ENCODE measurements at regions not wholly inside any gene's neighbourhood (a gene's known extent, or its start where the extent isn't known, plus 50 kb on each side); places are given as distances from the start of the nearest gene placed in this dataset.
A peak's percentile ranks its signal among the peaks of the same experiment; 100 is the strongest.

DNA sequence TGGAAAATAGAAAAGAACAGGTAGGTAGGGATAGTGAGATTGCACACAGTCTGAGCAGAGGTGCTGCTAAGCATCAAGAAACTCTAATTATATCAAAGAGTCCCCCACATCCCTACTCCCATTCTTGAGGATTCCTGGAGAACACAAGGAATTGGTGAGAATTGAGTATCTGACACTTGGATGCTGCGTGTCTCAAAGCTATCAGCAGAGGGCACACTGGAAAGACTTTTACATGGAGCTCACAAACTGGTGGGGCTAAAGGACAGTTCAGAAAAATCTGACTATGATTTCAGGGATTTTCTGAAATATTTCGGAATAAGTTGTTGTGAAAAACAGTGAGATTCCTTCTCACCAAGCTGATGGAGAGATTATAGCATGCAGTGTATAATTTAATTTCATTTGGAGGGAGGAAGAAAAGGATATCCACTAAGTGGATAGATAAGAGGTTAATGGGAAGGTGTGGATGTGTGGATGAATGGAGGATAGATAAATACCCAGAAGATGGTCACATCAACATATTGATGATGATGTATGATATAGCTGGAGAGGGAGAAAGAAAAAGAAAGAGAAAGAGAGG, 215.4 kb upstream of the DEFB112 start:
- WGBS, 2 experiments (ENCODE audit: extremely low coverage in 2 of 2, insufficient read length in 1 of 2): no CpG with 5 or more reads among the region's 2 CpGs
- H2AFZ ChIP-seq (replicated peaks; ENCODE audit: low read length, poor library complexity): no peak overlapping the region
- no peaks in the 10 kb centered on the region for H3K36me3 ChIP-seq (ENCODE audit: control insufficient read depth, insufficient read depth, low read length)
- no peaks in the 10 kb centered on the region for H4K20me1 ChIP-seq (ENCODE audit: insufficient read depth, low read length)
- no peaks in the 10 kb centered on the region for H3K9me1 ChIP-seq (ENCODE audit: insufficient read depth, low read length)
- H3K4me3 ChIP-seq (ENCODE audit: insufficient read depth, low read depth, low read length): no peak overlapping the region
- no peak overlapping the region for H3K18ac ChIP-seq (ENCODE audit: low read depth, low read length)
- dilution Hi-C loops (cut with HindIII; ENCODE audit: low sequenced_read_pairs, unreplicated experiment): no loop called here
- no peak overlapping the region for H4K5ac ChIP-seq (ENCODE audit: low read depth, low read length)
- in situ Hi-C loops (cut with MboI; ENCODE audit: low sequenced_read_pairs): no loop called here
- H3K4me1 ChIP-seq (ENCODE audit: control insufficient read depth, insufficient read depth, low read length): no peaks in the 10 kb centered on the region
- intact Hi-C loops (cut with micrococcal nuclease): no loop called here
- H3K56ac ChIP-seq (ENCODE audit: extremely low read depth, insufficient read depth, low read length): no peak overlapping the region
- TF ChIP-seq CHD1 (IDR thresholded peaks at IDR 0.05; ENCODE audit: low read depth, low read length): no peak
- TF ChIP-seq, protein P1, sequence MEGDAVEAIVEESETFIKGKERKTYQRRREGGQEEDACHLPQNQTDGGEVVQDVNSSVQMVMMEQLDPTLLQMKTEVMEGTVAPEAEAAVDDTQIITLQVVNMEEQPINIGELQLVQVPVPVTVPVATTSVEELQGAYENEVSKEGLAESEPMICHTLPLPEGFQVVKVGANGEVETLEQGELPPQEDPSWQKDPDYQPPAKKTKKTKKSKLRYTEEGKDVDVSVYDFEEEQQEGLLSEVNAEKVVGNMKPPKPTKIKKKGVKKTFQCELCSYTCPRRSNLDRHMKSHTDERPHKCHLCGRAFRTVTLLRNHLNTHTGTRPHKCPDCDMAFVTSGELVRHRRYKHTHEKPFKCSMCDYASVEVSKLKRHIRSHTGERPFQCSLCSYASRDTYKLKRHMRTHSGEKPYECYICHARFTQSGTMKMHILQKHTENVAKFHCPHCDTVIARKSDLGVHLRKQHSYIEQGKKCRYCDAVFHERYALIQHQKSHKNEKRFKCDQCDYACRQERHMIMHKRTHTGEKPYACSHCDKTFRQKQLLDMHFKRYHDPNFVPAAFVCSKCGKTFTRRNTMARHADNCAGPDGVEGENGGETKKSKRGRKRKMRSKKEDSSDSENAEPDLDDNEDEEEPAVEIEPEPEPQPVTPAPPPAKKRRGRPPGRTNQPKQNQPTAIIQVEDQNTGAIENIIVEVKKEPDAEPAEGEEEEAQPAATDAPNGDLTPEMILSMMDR (conservative IDR thresholded peaks at IDR 0.05; ENCODE audit: low read depth, low read length): peak; percentile 13; the same call in 1 of the 2 replicates
- no peak overlapping the region for H3K9ac ChIP-seq (ENCODE audit: low read depth, low read length)
- no peak overlapping the region for H2BK120ac ChIP-seq (ENCODE audit: low read depth, low read length)
- H3K14ac ChIP-seq (replicated peaks; ENCODE audit: low read depth, low read length): no peak overlapping the region
- ATAC-seq (ENCODE audit: low read depth) (no peak), DNase-seq (no peak)
- H4K91ac ChIP-seq (ENCODE audit: insufficient read depth, low read depth, low read length): no peak overlapping the region
- ChIA-PET CTCF (interaction anchor here (0.7 kb wide), 1 partner anchor 111 kb away, joined by 3 read pairs; no protein-coding TSS in a partner anchor), POLR2A (ENCODE audit: unreplicated experiment) (no interaction called here)
- H3K27ac ChIP-seq (ENCODE audit: insufficient read depth, low read length): no peak overlapping the region
- H3K79me1 ChIP-seq (ENCODE audit: low read depth in 1 of 2, low read length in 2 of 2): no peaks in the 10 kb centered on the region
- BruUV-seq (replicated peaks): no TSS peak
- no peak overlapping the region for H3K23ac ChIP-seq (ENCODE audit: low read depth, low read length)
- H2AK9ac ChIP-seq (replicated peaks; ENCODE audit: low read depth, low read length, poor library complexity): no peak overlapping the region
- no peak overlapping the region for H3K4ac ChIP-seq (ENCODE audit: low read depth, low read length)
- H2BK5ac ChIP-seq (ENCODE audit: low read depth, low read length, poor library complexity, severe bottlenecking): no peak overlapping the region
- no peak overlapping the region for H3K4me2 ChIP-seq (ENCODE audit: low read depth, low read length)
- H2BK15ac ChIP-seq (ENCODE audit: low read depth, low read length): no peak overlapping the region
- H2AK5ac ChIP-seq (ENCODE audit: low read depth, low read length): no peak overlapping the region
- H3K9me3 ChIP-seq (ENCODE audit: control insufficient read depth, insufficient read depth, low read length): peaks cover 6% of the 10 kb centered on the region; the same call in 1 of the 2 replicates
- H2BK20ac ChIP-seq (ENCODE audit: low read depth, low read length): no peak overlapping the region
- no peaks in the 10 kb centered on the region for H3K27me3 ChIP-seq (ENCODE audit: control insufficient read depth, insufficient read depth, low read length)
- no peak overlapping the region for H4K8ac ChIP-seq (ENCODE audit: low read depth in 2 of 2, low read length in 2 of 2)
